Naive thymus-derived CD4-positive, alpha-beta T cell (primary cell): ENCODE measurements at regions not wholly inside any gene's neighbourhood (a gene's known extent, or its start where the extent isn't known, plus 50 kb on each side); places are given as distances from the start of the nearest gene placed in this dataset.
"Not testable (repeated sequence)": the region's sequence is repeated elsewhere in the genome, so short reads cannot be mapped to it uniquely, and the experiment has no call there.

Experiments used
- ATAC-seq: fragments of 150-1000 bp; cut with Tn5 transposase; 2 replicates; pipeline ENCODE4 v1.10.0; 2021; ENCODE audit warnings: mild to moderate bottlenecking, moderate library complexity
- CTCF ChIA-PET: fragments of 350-600 bp; sonication (Branson Sonifier 250); formaldehyde crosslinking; loops from one replicate; lab custom pipeline; 2021; ENCODE audit warnings: antibody characterized with exemption; lab: Charles Lee
- POLR2A ChIA-PET: fragments of 350-600 bp; sonication (Branson Sonifier 250); formaldehyde crosslinking; loops from one replicate; lab custom pipeline; 2021; ENCODE audit warnings: antibody characterized with exemption, inconsistent platforms; lab: Charles Lee
- DNase-seq, 9 donors: peaks; one replicate each; pipeline versions ENCODE4 v3.0.0 to v3.0.0-alpha.2; 2020 to 2022; ENCODE audit warnings: mixed read lengths in 1 of 9
- H3K27ac ChIP-seq: one replicate; pipeline ENCODE4 v1.7.0; 2013; ENCODE audit warnings: mild to moderate bottlenecking, low read depth, low read length, moderate library complexity
- H3K27me3 ChIP-seq, 2 donors: one replicate each; pipeline ENCODE4 v1.7.0; 2013; ENCODE audit warnings: low read length in 2 of 2, mild to moderate bottlenecking in 2 of 2, moderate library complexity in 2 of 2; ENCODE audit not compliant: control insufficient read depth in 2 of 2, insufficient read depth in 2 of 2
- H3K36me3 ChIP-seq, 3 experiments: 1 replicate in 2 of 3; 2 replicates in 1 of 3; pipeline ENCODE4 v1.7.0; 2013; ENCODE audit warnings: low read length in 3 of 3, mild to moderate bottlenecking in 3 of 3, moderate library complexity in 1 of 3; ENCODE audit not compliant: insufficient read depth in 3 of 3, control insufficient read depth in 2 of 3
- H3K4me1 ChIP-seq, 2 donors: one replicate each; pipeline ENCODE4 v1.7.0; 2013; ENCODE audit warnings: low read length in 2 of 2, mild to moderate bottlenecking in 2 of 2, moderate library complexity in 1 of 2; ENCODE audit not compliant: control insufficient read depth in 2 of 2, insufficient read depth in 2 of 2
- H3K4me3 ChIP-seq: 2 replicates; pipeline ENCODE4 v1.7.0; 2013; ENCODE audit warnings: mild to moderate bottlenecking, low read length
- H3K9me3 ChIP-seq, 3 experiments: 1 replicate in 2 of 3; 2 replicates in 1 of 3; pipeline ENCODE4 v1.7.0; 2013; ENCODE audit warnings: low read length in 3 of 3; ENCODE audit not compliant: control insufficient read depth in 2 of 3
- H3K27ac Mint-ChIP-seq, 9 donors: one replicate each; pipeline ENCODE4 v1.8.0; 2020 to 2022; ENCODE audit warnings: mixed read lengths in 9 of 9, mild to moderate bottlenecking in 8 of 9, moderate library complexity in 5 of 9, inconsistent platforms in 2 of 9
- H3K27me3 Mint-ChIP-seq, 5 donors: one replicate each; pipeline ENCODE4 v1.8.0; 2021 to 2022; ENCODE audit warnings: mixed read lengths in 5 of 5, mild to moderate bottlenecking in 1 of 5
- H3K36me3 Mint-ChIP-seq, 5 donors: one replicate each; pipeline ENCODE4 v1.8.0; 2020 to 2022; ENCODE audit warnings: mixed read lengths in 5 of 5, mild to moderate bottlenecking in 3 of 5, inconsistent platforms in 1 of 5
- H3K4me1 Mint-ChIP-seq, 7 donors: one replicate each; pipeline ENCODE4 v1.8.0; 2020 to 2022; ENCODE audit warnings: mixed read lengths in 7 of 7, mild to moderate bottlenecking in 3 of 7, inconsistent platforms in 1 of 7
- H3K4me3 Mint-ChIP-seq, 10 donors: one replicate each; pipeline ENCODE4 v1.8.0; 2020 to 2022; ENCODE audit warnings: mild to moderate bottlenecking in 10 of 10, mixed read lengths in 10 of 10, moderate library complexity in 6 of 10, inconsistent platforms in 2 of 10
- H3K9me3 Mint-ChIP-seq, 11 donors: one replicate each; pipeline ENCODE4 v1.8.0; 2020 to 2022; ENCODE audit warnings: mixed read lengths in 11 of 11, mild to moderate bottlenecking in 4 of 11, inconsistent platforms in 1 of 11, moderate library complexity in 1 of 11
- intact Hi-C, 2 donors: fragments of 100-400 bp; cut with micrococcal nuclease; formaldehyde crosslinking; loops; one replicate each; pipeline ENCODE4 v1.15.1; 2023

GRCh38 chr12:32981139-32981538 lies 84.6 kb upstream of the PKP2 start:
- POLR2A ChIA-PET, result no interaction called here
- Histone ChIP-seq H3K4me3 (no peak overlapping the region), H3K36me3 (no peaks in the 10 kb centered on the region), H3K4me1 (no peaks in the 10 kb centered on the region), H3K9me3 (no peaks in the 10 kb centered on the region), H3K27ac (no peak overlapping the region), H3K27me3 (no peaks in the 10 kb centered on the region)
- no peaks in the 10 kb centered on the region for H3K4me1 Mint-ChIP-seq
- H3K27me3 Mint-ChIP-seq, result peaks cover 0 to 20% (median 5%) of the 10 kb centered on the region in 5 donors
- CTCF ChIA-PET, result no interaction called here
- H3K9me3 Mint-ChIP-seq, result peaks cover 0 to 5% (median 0%) of the 10 kb centered on the region in 11 donors
- DNase-seq (no peak), ATAC-seq (no peak)
- intact Hi-C loops, result no loop called here
- H3K4me3 Mint-ChIP-seq, result no peak overlapping the region
- no peak overlapping the region for H3K27ac Mint-ChIP-seq
- H3K36me3 Mint-ChIP-seq, result no peaks in the 10 kb centered on the region

GRCh38 chr12:32975122-32975521 lies 78.5 kb upstream of the PKP2 start:
- CTCF ChIA-PET, result no interaction called here
- no peak overlapping the region for H3K27ac ChIP-seq
- Mint-ChIP-seq H3K9me3 (no peaks in the 10 kb centered on the region), H3K27me3 (peaks cover 0 to 11% (median 0%) of the 10 kb centered on the region in 5 donors), H3K36me3 (no peaks in the 10 kb centered on the region), H3K27ac (no peak overlapping the region), H3K4me1 (no peaks in the 10 kb centered on the region), H3K4me3 (no peak overlapping the region)
- H3K36me3 ChIP-seq, result no peaks in the 10 kb centered on the region
- H3K9me3 ChIP-seq, result no peaks in the 10 kb centered on the region
- intact Hi-C loops, result no loop called here
- no peak overlapping the region for H3K4me3 ChIP-seq
- no peaks in the 10 kb centered on the region for H3K27me3 ChIP-seq
- DNase-seq, result no peak
- H3K4me1 ChIP-seq, result no peaks in the 10 kb centered on the region
- no peak for ATAC-seq
- POLR2A ChIA-PET, result no interaction called here

GRCh38 chr12:32970465-32971110 lies 74.0 kb upstream of the PKP2 start:
- no peak for ATAC-seq
- Histone ChIP-seq H3K27ac (no peak overlapping the region), H3K4me3 (no peak overlapping the region), H3K27me3 (no peaks in the 10 kb centered on the region), H3K4me1 (no peaks in the 10 kb centered on the region), H3K9me3 (no peaks in the 10 kb centered on the region), H3K36me3 (no peaks in the 10 kb centered on the region)
- POLR2A ChIA-PET, result no interaction called here
- no peaks in the 10 kb centered on the region for H3K36me3 Mint-ChIP-seq
- H3K4me1 Mint-ChIP-seq, result no peaks in the 10 kb centered on the region
- no peak overlapping the region for H3K4me3 Mint-ChIP-seq
- DNase-seq, result no peak
- no peaks in the 10 kb centered on the region for H3K9me3 Mint-ChIP-seq
- peaks cover 0 to 11% (median 0%) of the 10 kb centered on the region in 5 donors for H3K27me3 Mint-ChIP-seq
- CTCF ChIA-PET, result no interaction called here
- no peak overlapping the region for H3K27ac Mint-ChIP-seq
- intact Hi-C loops, result no loop called here

- no peak overlapping the region for H3K4me3 Mint-ChIP-seq
- POLR2A ChIA-PET, result no interaction called here
- H3K9me3 ChIP-seq, result no peaks in the 10 kb centered on the region
Measured at GRCh38 chr12:32964981-32965585, 68.5 kb upstream of the PKP2 start.

GRCh38 chr12:32956418-32956817 lies 59.8 kb upstream of the PKP2 start:
- H3K27me3 Mint-ChIP-seq, H3K27me3 ChIP-seq, H3K9me3 ChIP-seq, H3K9me3 Mint-ChIP-seq, H3K36me3 ChIP-seq, H3K36me3 Mint-ChIP-seq, H3K4me3 ChIP-seq, H3K4me1 ChIP-seq, H3K4me3 Mint-ChIP-seq, H3K27ac ChIP-seq, POLR2A ChIA-PET, H3K27ac Mint-ChIP-seq, CTCF ChIA-PET, ATAC-seq, DNase-seq, H3K4me1 Mint-ChIP-seq, intact Hi-C loops: not testable (repeated sequence)

More at GRCh38 chr12:32964981-32965585, 68.5 kb upstream of the PKP2 start:
- Histone ChIP-seq H3K36me3 (no peaks in the 10 kb centered on the region), H3K4me3 (no peak overlapping the region), H3K27me3 (no peaks in the 10 kb centered on the region), H3K4me1 (no peaks in the 10 kb centered on the region), H3K27ac (no peak overlapping the region)
- Mint-ChIP-seq H3K27ac (no peak overlapping the region), H3K36me3 (no peaks in the 10 kb centered on the region), H3K9me3 (peaks cover 0 to 7% (median 0%) of the 10 kb centered on the region in 11 donors), H3K4me1 (no peaks in the 10 kb centered on the region), H3K27me3 (peaks cover 0 to 5% (median 0%) of the 10 kb centered on the region in 5 donors)
- ATAC-seq, result no peak
- no peak for DNase-seq
- CTCF ChIA-PET, result no interaction called here
- intact Hi-C loops, result no loop called here

- Mint-ChIP-seq H3K27me3 (peaks cover 0 to 13% (median 9%) of the 10 kb centered on the region in 5 donors), H3K4me3 (no peak overlapping the region), H3K27ac (no peak overlapping the region), H3K9me3 (peaks cover 0 to 5% (median 0%) of the 10 kb centered on the region in 11 donors), H3K36me3 (no peaks in the 10 kb centered on the region), H3K4me1 (no peaks in the 10 kb centered on the region)
- H3K27ac ChIP-seq, result no peak overlapping the region
- ChIA-PET CTCF (no interaction called here), POLR2A (no interaction called here)
- H3K27me3 ChIP-seq, result no peaks in the 10 kb centered on the region
- no peaks in the 10 kb centered on the region for H3K4me1 ChIP-seq
- ATAC-seq (no peak), DNase-seq (no peak)
- H3K36me3 ChIP-seq, result no peaks in the 10 kb centered on the region
- H3K4me3 ChIP-seq, result no peak overlapping the region
- intact Hi-C loops, result no loop called here
- H3K9me3 ChIP-seq, result no peaks in the 10 kb centered on the region
Measured at GRCh38 chr12:32952681-32953080, 56.1 kb upstream of the PKP2 start.

- H3K27me3 ChIP-seq, result no peaks in the 10 kb centered on the region
- H3K27me3 Mint-ChIP-seq, result peaks cover 0 to 10% (median 9%) of the 10 kb centered on the region in 5 donors
- H3K27ac ChIP-seq, result no peak overlapping the region
- CTCF ChIA-PET, result no interaction called here
- no peaks in the 10 kb centered on the region for H3K4me1 ChIP-seq
- H3K36me3 Mint-ChIP-seq, result no peaks in the 10 kb centered on the region
- no peaks in the 10 kb centered on the region for H3K4me1 Mint-ChIP-seq
- no peaks in the 10 kb centered on the region for H3K9me3 Mint-ChIP-seq
- ATAC-seq (no peak), DNase-seq (no peak)
- H3K27ac Mint-ChIP-seq, result no peak overlapping the region
- intact Hi-C loops, result no loop called here
- no peak overlapping the region for H3K4me3 Mint-ChIP-seq
- no peaks in the 10 kb centered on the region for H3K36me3 ChIP-seq
- no peak overlapping the region for H3K4me3 ChIP-seq
- POLR2A ChIA-PET, result no interaction called here
- no peaks in the 10 kb centered on the region for H3K9me3 ChIP-seq
Measured at GRCh38 chr12:32949815-32950214, 53.2 kb upstream of the PKP2 start.
